ENCODE measurements at regions not wholly inside any gene's neighbourhood (a gene's known extent, or its start where the extent isn't known, plus 50 kb on each side); places are given as distances from the start of the nearest gene placed in this dataset.

DNA sequence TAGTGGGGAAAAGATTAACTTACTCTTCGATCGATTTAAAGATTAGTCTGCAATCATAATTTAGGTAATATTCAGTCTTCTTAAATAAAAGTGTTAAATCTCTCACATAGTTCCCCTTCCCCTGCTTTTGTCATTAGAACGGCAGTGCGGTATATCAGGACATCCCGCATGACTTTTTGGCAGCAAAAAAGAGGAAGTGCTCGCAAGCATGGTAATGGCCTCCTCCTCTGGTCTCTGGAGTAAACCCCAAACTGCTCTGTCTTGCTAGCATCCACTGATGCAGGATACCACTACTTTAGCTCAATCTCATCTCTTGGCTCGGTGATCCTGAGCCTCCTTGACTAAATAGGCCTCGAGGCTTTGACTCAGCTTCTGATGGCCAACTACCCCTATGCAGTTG, 78.7 kb upstream of the VAV3 start:
- TF ChIP-seq, protein P1, sequence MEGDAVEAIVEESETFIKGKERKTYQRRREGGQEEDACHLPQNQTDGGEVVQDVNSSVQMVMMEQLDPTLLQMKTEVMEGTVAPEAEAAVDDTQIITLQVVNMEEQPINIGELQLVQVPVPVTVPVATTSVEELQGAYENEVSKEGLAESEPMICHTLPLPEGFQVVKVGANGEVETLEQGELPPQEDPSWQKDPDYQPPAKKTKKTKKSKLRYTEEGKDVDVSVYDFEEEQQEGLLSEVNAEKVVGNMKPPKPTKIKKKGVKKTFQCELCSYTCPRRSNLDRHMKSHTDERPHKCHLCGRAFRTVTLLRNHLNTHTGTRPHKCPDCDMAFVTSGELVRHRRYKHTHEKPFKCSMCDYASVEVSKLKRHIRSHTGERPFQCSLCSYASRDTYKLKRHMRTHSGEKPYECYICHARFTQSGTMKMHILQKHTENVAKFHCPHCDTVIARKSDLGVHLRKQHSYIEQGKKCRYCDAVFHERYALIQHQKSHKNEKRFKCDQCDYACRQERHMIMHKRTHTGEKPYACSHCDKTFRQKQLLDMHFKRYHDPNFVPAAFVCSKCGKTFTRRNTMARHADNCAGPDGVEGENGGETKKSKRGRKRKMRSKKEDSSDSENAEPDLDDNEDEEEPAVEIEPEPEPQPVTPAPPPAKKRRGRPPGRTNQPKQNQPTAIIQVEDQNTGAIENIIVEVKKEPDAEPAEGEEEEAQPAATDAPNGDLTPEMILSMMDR (IDR thresholded peaks at IDR 0.05), result no peak
- TF ChIP-seq POLR2A (IDR thresholded peaks at IDR 0.05) (no peak), POLR2AphosphoS5 (IDR thresholded peaks at IDR 0.05) (no peak), EP300 (IDR thresholded peaks at IDR 0.05) (no peak)

Data from suprapubic skin (tissue), 4 donors.